HepG2 (cell line): ENCODE measurements at regions not wholly inside any gene's neighbourhood (a gene's known extent, or its start where the extent isn't known, plus 50 kb on each side); places are given as distances from the start of the nearest gene placed in this dataset.
A peak's percentile ranks its signal among the peaks of the same experiment; 100 is the strongest.

Experiments used
- ATAC-seq: fragments of 200-7000 bp; cut with Tn5 transposase; 3 replicates; pipeline ENCODE4 v1.9.1; 2020; ENCODE audit warnings: mild to moderate bottlenecking, moderate library complexity
- BruUV-seq: library from RNA; stranded (reverse); fragments of 400-500 nt; replicated peaks from 2 replicates; lab custom pipeline; 2021; lab: Mats Ljungman, UMichigan
- CTCF ChIA-PET: fragments of 300-600 bp; formaldehyde crosslinking; extraction: SDS; loops from one replicate; lab custom pipeline; 2021; ENCODE audit warnings: low total read pairs, inconsistent platforms, low intra/inter-chr PET ratio; lab: Yijun Ruan, JAX
- POLR2A ChIA-PET: fragments of 350-600 bp; sonication (Branson Sonifier 250); formaldehyde crosslinking; loops from one replicate; lab custom pipeline; 2020; ENCODE audit warnings: antibody characterized with exemption, inconsistent platforms; lab: Yijun Ruan, JAX
- DNase-seq: peaks from one replicate; pipeline ENCODE4 v3.0.0-alpha.2; 2015; ENCODE audit warnings: low spot score
- FAIRE-seq: peaks from 3 replicates; lab custom pipeline; 2011; peaks lifted over from hg19 to GRCh38; lab: Jason Lieb, UNC
- H2AFZ ChIP-seq: one replicate; pipeline ENCODE4 v1.6.1; 2011; ENCODE audit warnings: low read length, inconsistent platforms
- H3K27ac ChIP-seq: fragments of 300-600 bp; 3 replicates; pipeline ENCODE4 v1.8.0; 2011; ENCODE audit warnings: mixed run types, mild to moderate bottlenecking, mixed read lengths, low read length, inconsistent platforms; ENCODE audit not compliant: insufficient read depth; ENCODE audit errors: extremely low read length
- H3K27me3 ChIP-seq, 2 experiments: fragments of 200-600 bp in 1 of 2; 2 replicates in 1 of 2; 3 replicates in 1 of 2; pipeline versions ENCODE4 v1.6.0 to v1.8.0; 2011; ENCODE audit warnings: low read length in 2 of 2, mild to moderate bottlenecking in 2 of 2, moderate library complexity in 2 of 2, inconsistent platforms in 1 of 2; ENCODE audit not compliant: insufficient read depth in 2 of 2, control insufficient read depth in 1 of 2
- H3K36me3 ChIP-seq, 2 experiments: fragments of 200-600 bp in 1 of 2; replicated peaks in 1 of 2; 2 replicates in 1 of 2; 3 replicates in 1 of 2; pipeline versions ENCODE4 v1.5.1 to v1.8.0; 2011; ENCODE audit warnings: low read length in 2 of 2, inconsistent platforms in 1 of 2; ENCODE audit not compliant: insufficient read depth in 2 of 2, control insufficient read depth in 1 of 2
- H3K4me1 ChIP-seq: 2 replicates; pipeline ENCODE4 v1.5.1; 2012; ENCODE audit warnings: low read length, inconsistent platforms; ENCODE audit not compliant: insufficient read depth
- H3K4me2 ChIP-seq: 2 replicates; pipeline ENCODE4 v1.6.0; 2011; ENCODE audit warnings: low read depth, low read length, inconsistent platforms
- H3K4me3 ChIP-seq, 3 experiments: fragments of 200-600 bp in 1 of 3; sonication (generic), shearing (Covaris generic) in 1 of 3; replicated peaks in 1 of 3; 2 replicates each; pipeline ENCODE4 v1.5.1; 2011 to 2016; ENCODE audit warnings: low read length in 3 of 3, inconsistent platforms in 2 of 3, low read depth in 2 of 3, mild to moderate bottlenecking in 2 of 3, control low read depth in 1 of 3, mixed read lengths in 1 of 3; ENCODE audit not compliant: insufficient read depth in 1 of 3
- H3K79me2 ChIP-seq: one replicate; pipeline ENCODE4 v1.6.1; 2011; ENCODE audit warnings: low read length, inconsistent platforms; ENCODE audit not compliant: insufficient read depth
- H3K9ac ChIP-seq: 2 replicates; pipeline ENCODE4 v1.6.0; 2011; ENCODE audit warnings: mild to moderate bottlenecking, low read depth, low read length, inconsistent platforms; ENCODE audit not compliant: insufficient read depth
- H3K9me3 ChIP-seq: 2 replicates; pipeline ENCODE4 v1.5.1; 2012; ENCODE audit warnings: mild to moderate bottlenecking, low read length
- H4K20me1 ChIP-seq: 2 replicates; pipeline ENCODE4 v1.6.0; 2011; ENCODE audit warnings: inconsistent platforms, mild to moderate bottlenecking, low read length, moderate library complexity; ENCODE audit not compliant: insufficient read depth
- CTCF ChIP-seq: sonication (generic); formaldehyde crosslinking; IDR thresholded peaks from 2 replicates; pipeline ENCODE4 v1.5.0; 2020; ENCODE audit warnings: mild to moderate bottlenecking, missing genetic modification reagents, moderate library complexity
- MAFF ChIP-seq: IDR thresholded peaks from 2 replicates; pipeline ENCODE4 v1.6.1; 2011; ENCODE audit warnings: low read depth, low read length, improper control_type of control experiment
- MAFK ChIP-seq, 2 experiments: IDR thresholded peaks in 1 of 2; conservative IDR thresholded peaks in 1 of 2; 2 replicates each; pipeline ENCODE4 v1.6.1; 2011; ENCODE audit warnings: improper control_type of control experiment in 2 of 2, low read length in 2 of 2
- TBX3 ChIP-seq: fragments of 450-650 bp; IDR thresholded peaks from 2 replicates; pipeline ENCODE4 v1.6.1; 2017; ENCODE audit warnings: antibody characterized with exemption, mild to moderate bottlenecking, inconsistent platforms, borderline replicate concordance
- ZNF484 ChIP-seq: sonication (generic); formaldehyde crosslinking; IDR thresholded peaks from 2 replicates; pipeline ENCODE4 v1.5.1; 2020; ENCODE audit warnings: mild to moderate bottlenecking, low read depth, missing genetic modification reagents, borderline replicate concordance
- WGBS: methylation state at CpG from one replicate; pipeline ENCODE4 v1.1.6; 2017; ENCODE audit warnings: low lambda C conversion rate; 5-methylcytosine and 5-hydroxymethylcytosine counted together
- in situ Hi-C: cut with HindIII; loops from 2 replicates; pipeline ENCODE4 v1.10.0; 2017; ENCODE audit warnings: low pct_unique_long_range_greater_than_20kb; ENCODE audit not compliant: extremely low pct_ligation_motif_present
- intact Hi-C: fragments of 100-400 bp; cut with micrococcal nuclease; formaldehyde crosslinking; loops from one replicate; pipeline ENCODE4 v1.10.0; 2022; ENCODE audit not compliant: unreplicated experiment

- H3K9me3 ChIP-seq = no peaks in the 10 kb centered on the region
- ATAC-seq = 0 out of 3 replicates have a peak, but pooled peaks have one; percentile 30
- no peak for DNase-seq
Observed at GRCh38 chr12:41684997-41685396, 459.7 kb downstream of the GXYLT1 start.

GRCh38 chr12:41683513-41684240 lies 461.0 kb downstream of the GXYLT1 start:
- DNase-seq = no peak
- Histone ChIP-seq H3K4me2 (no peak overlapping the region), H3K36me3 (no peaks in the 10 kb centered on the region), H3K9ac (no peak overlapping the region), H3K27ac (no peak overlapping the region), H3K4me3 (no peak overlapping the region), H4K20me1 (no peaks in the 10 kb centered on the region), H3K4me1 (no peaks in the 10 kb centered on the region), H3K27me3 (no peaks in the 10 kb centered on the region), H3K9me3 (no peaks in the 10 kb centered on the region), H2AFZ (no peak overlapping the region), H3K79me2 (no peaks in the 10 kb centered on the region)
- no TSS peak for BruUV-seq
- in situ Hi-C loops = no loop called here
- POLR2A ChIA-PET = no interaction called here
- TF ChIP-seq MAFK (conservative IDR thresholded peaks at IDR 0.05 in 1 of 2, IDR thresholded peaks at IDR 0.05 in 1 of 2; ENCODE audit: low read length in 2 of 2) = peak; percentile 51 to 74; a peak in 3 of 4 replicates
- TF ChIP-seq TBX3 = no peak
- TF ChIP-seq MAFF = peak; percentile 60; the same call in 1 of the 2 replicates
- intact Hi-C loops = no loop called here
- ATAC-seq = no peak
- CTCF ChIA-PET = no interaction called here
- 2% methylated on average over 4 of the region's 4 CpGs for WGBS
- no peak for FAIRE-seq

More at GRCh38 chr12:41684997-41685396, 459.7 kb downstream of the GXYLT1 start:
- FAIRE-seq = peak; percentile 28
- no peaks in the 10 kb centered on the region for H3K79me2 ChIP-seq
- TF ChIP-seq ZNF484 (CRISPR knock-in tag) (no peak), CTCF (CRISPR knock-in tag) (peak; percentile 34)
- intact Hi-C loops (loop anchor here (1.0 kb wide), 1 partner anchor 339 kb away; no protein-coding TSS in a partner anchor), in situ Hi-C loops (no loop called here)
- H3K36me3 ChIP-seq = no peaks in the 10 kb centered on the region
- no peaks in the 10 kb centered on the region for H4K20me1 ChIP-seq
- H3K4me3 ChIP-seq = no peak overlapping the region
- no peak overlapping the region for H3K4me2 ChIP-seq
- POLR2A ChIA-PET = no interaction called here
- no peak overlapping the region for H3K27ac ChIP-seq
- CTCF ChIA-PET = no interaction called here
- H3K9ac ChIP-seq = no peak overlapping the region
- H2AFZ ChIP-seq = no peak overlapping the region
- no peaks in the 10 kb centered on the region for H3K4me1 ChIP-seq
- no TSS peak for BruUV-seq
- H3K27me3 ChIP-seq = 0 out of 5 replicates have a peak, but pooled peaks cover 0 to 1% of the 10 kb centered on the region in 2 experiments
